Mesenchymal stem cell (in vitro differentiated cells and primary cell): ENCODE measurements at regions not wholly inside any gene's neighbourhood (a gene's known extent, or its start where the extent isn't known, plus 50 kb on each side); places are given as distances from the start of the nearest gene placed in this dataset.
A peak's percentile ranks its signal among the peaks of the same experiment; 100 is the strongest.

Source experiments
- DNase-seq: peaks from one replicate; pipeline ENCODE4 v3.0.0-alpha.2; 2013
- H2AFZ ChIP-seq: one replicate; pipeline ENCODE4 v1.6.1; 2013; ENCODE audit warnings: low read depth, mild to moderate bottlenecking, control low read depth, inconsistent platforms, low read length, moderate library complexity
- H2AK5ac ChIP-seq: 2 replicates; pipeline ENCODE4 v1.6.1; 2013; ENCODE audit warnings: low read length, moderate library complexity, mild to moderate bottlenecking, inconsistent platforms; ENCODE audit not compliant: severe bottlenecking
- H2BK120ac ChIP-seq: one replicate; pipeline ENCODE4 v1.6.1; 2013; ENCODE audit warnings: low read depth, mild to moderate bottlenecking, inconsistent platforms, low read length, moderate library complexity
- H2BK12ac ChIP-seq, 2 experiments: one replicate each; pipeline ENCODE4 v1.6.1; 2013; ENCODE audit warnings: inconsistent platforms in 2 of 2, low read length in 2 of 2, mild to moderate bottlenecking in 2 of 2, moderate library complexity in 2 of 2, control low read depth in 1 of 2
- H2BK15ac ChIP-seq: one replicate; pipeline ENCODE4 v1.6.1; 2013; ENCODE audit warnings: mild to moderate bottlenecking, low read depth, inconsistent platforms; ENCODE audit not compliant: poor library complexity, severe bottlenecking
- H2BK5ac ChIP-seq: 2 replicates; pipeline ENCODE4 v1.6.1; 2013; ENCODE audit warnings: low read depth, mild to moderate bottlenecking, low read length, control low read depth, inconsistent platforms; ENCODE audit not compliant: poor library complexity, severe bottlenecking
- H3K14ac ChIP-seq, 2 experiments: one replicate each; pipeline ENCODE4 v1.6.1; 2013; ENCODE audit warnings: inconsistent platforms in 2 of 2, low read length in 2 of 2, control low read depth in 1 of 2, mild to moderate bottlenecking in 1 of 2, moderate library complexity in 1 of 2
- H3K18ac ChIP-seq, 2 experiments: one replicate each; pipeline ENCODE4 v1.6.1; 2013; ENCODE audit warnings: inconsistent platforms in 2 of 2, low read length in 2 of 2, control low read depth in 1 of 2, low read depth in 1 of 2, mild to moderate bottlenecking in 1 of 2
- H3K23ac ChIP-seq, 2 experiments: one replicate each; pipeline ENCODE4 v1.6.1; 2013; ENCODE audit warnings: inconsistent platforms in 2 of 2, low read length in 2 of 2, mild to moderate bottlenecking in 2 of 2, moderate library complexity in 2 of 2, control low read depth in 1 of 2
- H3K27ac ChIP-seq: 2 replicates; pipeline ENCODE4 v1.5.1; 2013; ENCODE audit warnings: mild to moderate bottlenecking, moderate library complexity, low read length, control low read depth, inconsistent platforms; ENCODE audit not compliant: poor library complexity, severe bottlenecking
- H3K27me3 ChIP-seq, 2 experiments: 2 replicates each; pipeline versions ENCODE4 v1.6.1 to v1.7.0; 2013; ENCODE audit warnings: low read length in 2 of 2, mild to moderate bottlenecking in 2 of 2, moderate library complexity in 2 of 2, control low read depth in 1 of 2, inconsistent platforms in 1 of 2; ENCODE audit not compliant: control insufficient read depth in 1 of 2, insufficient read depth in 1 of 2
- H3K36me3 ChIP-seq, 2 experiments: 2 replicates each; pipeline versions ENCODE4 v1.6.1 to v1.7.0; 2013; ENCODE audit warnings: low read length in 2 of 2, control low read depth in 1 of 2, inconsistent platforms in 1 of 2, low read depth in 1 of 2, mild to moderate bottlenecking in 1 of 2; ENCODE audit not compliant: insufficient read depth in 2 of 2, control insufficient read depth in 1 of 2
- H3K4ac ChIP-seq, 2 experiments: one replicate each; pipeline ENCODE4 v1.6.1; 2013; ENCODE audit warnings: inconsistent platforms in 2 of 2, low read length in 2 of 2, mild to moderate bottlenecking in 2 of 2, moderate library complexity in 2 of 2, control low read depth in 1 of 2, low read depth in 1 of 2
- H3K4me1 ChIP-seq: 2 replicates; pipeline ENCODE4 v1.6.1; 2013; ENCODE audit warnings: low read depth, low read length, control low read depth; ENCODE audit not compliant: control insufficient read depth, insufficient read depth
- H3K4me2 ChIP-seq: 2 replicates; pipeline ENCODE4 v1.6.1; 2013; ENCODE audit warnings: low read length, mild to moderate bottlenecking, inconsistent platforms; ENCODE audit not compliant: poor library complexity, severe bottlenecking
- H3K4me3 ChIP-seq, 2 experiments: 2 replicates each; pipeline versions ENCODE4 v1.5.1 to v1.7.0; 2013; ENCODE audit warnings: low read length in 2 of 2, mild to moderate bottlenecking in 2 of 2, control low read depth in 1 of 2, low read depth in 1 of 2; ENCODE audit not compliant: insufficient read depth in 1 of 2
- H3K79me1 ChIP-seq: replicated peaks from 2 replicates; pipeline ENCODE4 v1.6.1; 2013; ENCODE audit warnings: mild to moderate bottlenecking, control low read depth, low read length, inconsistent platforms; ENCODE audit not compliant: poor library complexity, severe bottlenecking
- H3K9ac ChIP-seq: 2 replicates; pipeline ENCODE4 v1.7.0; 2013; ENCODE audit warnings: mild to moderate bottlenecking, low read length, moderate library complexity
- H3K9me3 ChIP-seq: 2 replicates; pipeline ENCODE4 v1.7.0; 2013; ENCODE audit warnings: mild to moderate bottlenecking, low read length; ENCODE audit not compliant: control insufficient read depth
- H4K8ac ChIP-seq: one replicate; pipeline ENCODE4 v1.6.1; 2013; ENCODE audit warnings: inconsistent platforms, mild to moderate bottlenecking, low read length, moderate library complexity
- H4K91ac ChIP-seq: one replicate; pipeline ENCODE4 v1.6.1; 2013; ENCODE audit warnings: mild to moderate bottlenecking, low read length, inconsistent platforms
- WGBS: methylation state at CpG from one replicate; pipeline ENCODE4 v1.1.7; 2013; ENCODE audit warnings: mixed read lengths; 5-methylcytosine and 5-hydroxymethylcytosine counted together

GRCh38 chr10:31754803-31755624 lies 173.6 kb downstream of the ARHGAP12 start:
- H4K8ac ChIP-seq: no peak overlapping the region
- H2BK15ac ChIP-seq: no peak overlapping the region
- H2AFZ ChIP-seq: no peak overlapping the region
- no peaks in the 10 kb centered on the region for H3K9me3 ChIP-seq
- H3K18ac ChIP-seq: no peak overlapping the region
- H3K4me3 ChIP-seq: no peak overlapping the region
- H3K27ac ChIP-seq: peak overlapping the region; percentile 76
- no peak overlapping the region for H3K4ac ChIP-seq
- peak overlapping the region; percentile 59 for H3K9ac ChIP-seq
- H3K36me3 ChIP-seq: no peaks in the 10 kb centered on the region
- peak overlapping the region; percentile 7 for H3K4me2 ChIP-seq
- no peaks in the 10 kb centered on the region for H3K79me1 ChIP-seq
- H3K14ac ChIP-seq: no peak overlapping the region
- H2BK120ac ChIP-seq: no peak overlapping the region
- no peak overlapping the region for H4K91ac ChIP-seq
- no peak for DNase-seq
- H2BK5ac ChIP-seq: peak overlapping the region; percentile 20
- WGBS: 68% methylated on average over 14 of the region's 14 CpGs
- H3K27me3 ChIP-seq: no peaks in the 10 kb centered on the region
- H3K23ac ChIP-seq: no peak overlapping the region
- H3K4me1 ChIP-seq: peaks cover 21% of the 10 kb centered on the region
- H2AK5ac ChIP-seq: peak overlapping the region; percentile 33
- H2BK12ac ChIP-seq: no peak overlapping the region

- no peak overlapping the region for H3K4me2 ChIP-seq
- H3K9ac ChIP-seq: peak overlapping the region; percentile 54
- H3K27me3 ChIP-seq: no peaks in the 10 kb centered on the region
- H4K91ac ChIP-seq: peak overlapping the region; percentile 10
- H2AFZ ChIP-seq: no peak overlapping the region
- no peaks in the 10 kb centered on the region for H3K36me3 ChIP-seq
- H2AK5ac ChIP-seq: peak overlapping the region; percentile 11
- peaks cover 24% of the 10 kb centered on the region for H3K4me1 ChIP-seq
- H2BK15ac ChIP-seq: no peak overlapping the region
- no peak overlapping the region for H2BK5ac ChIP-seq
- no peaks in the 10 kb centered on the region for H3K9me3 ChIP-seq
- no peaks in the 10 kb centered on the region for H3K79me1 ChIP-seq
- no peak overlapping the region for H4K8ac ChIP-seq
- no peak overlapping the region for H3K18ac ChIP-seq
- 97% methylated on average over 6 of the region's 6 CpGs for WGBS
- DNase-seq: no peak
- H2BK12ac ChIP-seq: no peak overlapping the region
- H3K27ac ChIP-seq: no peak overlapping the region
- H3K4ac ChIP-seq: no peak overlapping the region
- H3K4me3 ChIP-seq: no peak overlapping the region
- H3K23ac ChIP-seq: no peak overlapping the region
- H2BK120ac ChIP-seq: no peak overlapping the region
- no peak overlapping the region for H3K14ac ChIP-seq
Measured at GRCh38 chr10:31753681-31754080, 174.9 kb downstream of the ARHGAP12 start.

- H2AFZ ChIP-seq: no peak overlapping the region
- no peak for DNase-seq
- no peaks in the 10 kb centered on the region for H3K27me3 ChIP-seq
- no peak overlapping the region for H3K4me2 ChIP-seq
- no peak overlapping the region for H3K18ac ChIP-seq
- no peak overlapping the region for H3K14ac ChIP-seq
- no peak overlapping the region for H2BK15ac ChIP-seq
- H3K9me3 ChIP-seq: no peaks in the 10 kb centered on the region
- no peaks in the 10 kb centered on the region for H3K36me3 ChIP-seq
- peaks cover 24% of the 10 kb centered on the region for H3K4me1 ChIP-seq
- no peaks in the 10 kb centered on the region for H3K79me1 ChIP-seq
- no peak overlapping the region for H2BK120ac ChIP-seq
- no peak overlapping the region for H3K23ac ChIP-seq
- no peak overlapping the region for H2AK5ac ChIP-seq
- H3K4me3 ChIP-seq: no peak overlapping the region
- no peak overlapping the region for H3K9ac ChIP-seq
- H2BK5ac ChIP-seq: no peak overlapping the region
- no peak overlapping the region for H3K4ac ChIP-seq
- WGBS: no CpG with 5 or more reads among the region's 1 CpG
- H4K91ac ChIP-seq: no peak overlapping the region
- H3K27ac ChIP-seq: no peak overlapping the region
- H4K8ac ChIP-seq: no peak overlapping the region
- H2BK12ac ChIP-seq: no peak overlapping the region
Measured at GRCh38 chr10:31752170-31752569, 176.5 kb downstream of the ARHGAP12 start.

GRCh38 chr10:31751738-31752080 lies 176.9 kb downstream of the ARHGAP12 start:
- no peak overlapping the region for H3K9ac ChIP-seq
- no peaks in the 10 kb centered on the region for H3K79me1 ChIP-seq
- no peak overlapping the region for H2AK5ac ChIP-seq
- no peaks in the 10 kb centered on the region for H3K9me3 ChIP-seq
- H3K18ac ChIP-seq: no peak overlapping the region
- no peak overlapping the region for H2BK5ac ChIP-seq
- H3K27ac ChIP-seq: no peak overlapping the region
- H3K4me3 ChIP-seq: no peak overlapping the region
- 94% methylated on average over 9 of the region's 9 CpGs for WGBS
- DNase-seq: no peak
- no peak overlapping the region for H3K4me2 ChIP-seq
- H2BK120ac ChIP-seq: no peak overlapping the region
- H2BK12ac ChIP-seq: no peak overlapping the region
- no peak overlapping the region for H2AFZ ChIP-seq
- no peak overlapping the region for H3K23ac ChIP-seq
- no peaks in the 10 kb centered on the region for H3K36me3 ChIP-seq
- H2BK15ac ChIP-seq: no peak overlapping the region
- H3K4me1 ChIP-seq: peaks cover 24% of the 10 kb centered on the region
- H3K14ac ChIP-seq: no peak overlapping the region
- no peaks in the 10 kb centered on the region for H3K27me3 ChIP-seq
- H3K4ac ChIP-seq: no peak overlapping the region
- H4K8ac ChIP-seq: no peak overlapping the region
- peak overlapping the region; percentile 28 for H4K91ac ChIP-seq
